HG02623 (cell line): ENCODE measurements at regions not wholly inside any gene's neighbourhood (a gene's known extent, or its start where the extent isn't known, plus 50 kb on each side); places are given as distances from the start of the nearest gene placed in this dataset.

Experiments used
- ATAC-seq: cut with Tn5 transposase; IDR thresholded peaks from one replicate; pipeline ENCODE4 v1.9.1; 2021; ENCODE audit warnings: moderate library complexity; ENCODE audit not compliant: unreplicated experiment

DNA sequence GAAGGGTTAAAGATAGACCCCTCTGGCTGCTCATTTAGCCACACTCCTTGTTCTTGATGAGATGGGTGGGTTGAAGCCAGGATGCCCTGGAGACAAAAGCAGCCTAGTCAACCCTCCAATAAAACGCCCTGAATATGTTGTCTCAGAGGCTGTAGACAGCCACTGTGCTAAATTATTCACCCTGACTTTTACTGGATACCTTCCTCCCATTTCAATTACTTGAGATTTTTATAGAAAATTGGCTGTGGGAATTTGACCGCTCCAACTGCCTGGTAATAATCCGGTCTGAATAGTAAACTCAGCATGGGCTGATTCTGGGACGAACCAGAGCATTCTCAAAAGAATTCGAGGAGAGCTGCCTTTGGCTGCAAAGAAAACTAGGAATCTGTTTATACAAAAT, 104.2 kb downstream of the SNX18 start:
- ATAC-seq, result no peak

DNA sequence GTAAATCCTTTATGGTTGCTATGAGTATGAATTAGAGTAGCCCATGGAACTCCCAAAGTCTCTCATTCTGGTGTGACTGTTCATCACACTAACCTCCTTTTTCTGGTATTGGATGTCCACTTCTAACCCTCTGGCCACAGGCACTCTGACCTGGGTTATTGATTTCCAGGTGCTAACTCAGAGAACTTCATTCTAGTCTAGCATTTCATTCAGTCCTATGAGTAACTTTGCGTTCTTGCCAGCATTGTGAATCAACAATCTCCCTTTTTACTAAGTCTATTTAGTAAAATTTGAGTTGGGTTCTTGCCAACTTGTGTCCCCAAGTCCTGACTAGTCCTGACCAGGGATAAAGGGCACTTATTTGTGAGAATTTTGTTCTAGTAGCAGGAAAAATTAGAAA, 103.5 kb downstream of the SNX18 start:
- no peak for ATAC-seq

DNA sequence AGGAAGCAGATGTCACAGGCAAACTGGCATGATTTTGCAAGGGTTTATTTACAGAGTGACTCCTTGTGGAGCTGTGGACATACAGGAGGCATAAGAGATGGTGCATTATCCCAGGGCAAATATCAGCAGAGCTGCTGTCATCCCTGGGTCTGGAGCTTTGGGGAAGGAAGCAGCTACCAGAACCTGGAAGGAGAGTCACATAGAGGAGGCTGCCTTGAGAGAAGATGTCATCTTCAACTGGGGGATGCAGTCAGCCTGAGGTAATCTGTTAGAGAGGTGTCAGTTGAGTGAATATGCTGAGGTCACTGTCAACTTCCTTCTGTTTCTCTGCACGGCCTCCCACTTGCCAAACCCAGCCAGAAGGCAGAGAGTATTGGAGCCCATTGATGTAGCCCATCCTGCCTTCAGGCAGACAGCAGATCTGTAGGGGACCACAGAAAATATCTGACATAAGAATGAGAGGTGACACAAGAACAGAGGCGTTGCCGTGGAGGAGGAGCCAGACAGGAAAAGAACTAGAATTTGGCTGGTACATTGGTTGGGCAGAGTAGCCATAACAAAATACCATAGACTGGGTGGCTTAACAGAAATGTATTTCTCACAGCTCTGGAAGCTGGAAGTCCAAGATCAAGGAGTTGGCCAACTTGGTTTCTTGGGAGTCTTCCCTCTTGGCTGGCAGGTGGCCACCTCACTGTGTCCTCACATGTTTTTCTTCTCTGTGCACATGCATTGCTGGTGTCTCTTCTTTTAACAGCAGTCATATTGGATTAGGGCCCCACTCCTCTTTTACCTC, 102.8 kb downstream of the SNX18 start:
- no peak for ATAC-seq

DNA sequence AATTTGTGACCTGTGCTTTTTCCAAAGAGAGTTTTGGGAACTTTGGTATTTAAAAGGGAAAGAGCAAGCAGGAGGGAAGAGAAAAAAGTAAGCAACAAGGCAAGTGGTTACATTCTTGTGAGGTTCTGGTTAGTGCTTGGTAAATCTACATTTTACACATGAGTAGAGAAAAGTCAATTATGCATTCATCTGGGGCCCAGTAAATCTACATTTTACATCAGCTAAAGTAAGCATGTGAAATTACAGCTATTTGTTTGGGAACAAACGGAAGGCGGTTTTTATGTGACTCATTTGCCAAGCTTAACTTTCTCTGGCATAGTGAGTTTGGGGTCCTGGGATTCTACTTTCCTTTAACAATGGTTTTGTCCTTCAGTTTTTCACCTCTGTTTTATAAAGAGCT, 102.2 kb downstream of the SNX18 start:
- no peak for ATAC-seq

DNA sequence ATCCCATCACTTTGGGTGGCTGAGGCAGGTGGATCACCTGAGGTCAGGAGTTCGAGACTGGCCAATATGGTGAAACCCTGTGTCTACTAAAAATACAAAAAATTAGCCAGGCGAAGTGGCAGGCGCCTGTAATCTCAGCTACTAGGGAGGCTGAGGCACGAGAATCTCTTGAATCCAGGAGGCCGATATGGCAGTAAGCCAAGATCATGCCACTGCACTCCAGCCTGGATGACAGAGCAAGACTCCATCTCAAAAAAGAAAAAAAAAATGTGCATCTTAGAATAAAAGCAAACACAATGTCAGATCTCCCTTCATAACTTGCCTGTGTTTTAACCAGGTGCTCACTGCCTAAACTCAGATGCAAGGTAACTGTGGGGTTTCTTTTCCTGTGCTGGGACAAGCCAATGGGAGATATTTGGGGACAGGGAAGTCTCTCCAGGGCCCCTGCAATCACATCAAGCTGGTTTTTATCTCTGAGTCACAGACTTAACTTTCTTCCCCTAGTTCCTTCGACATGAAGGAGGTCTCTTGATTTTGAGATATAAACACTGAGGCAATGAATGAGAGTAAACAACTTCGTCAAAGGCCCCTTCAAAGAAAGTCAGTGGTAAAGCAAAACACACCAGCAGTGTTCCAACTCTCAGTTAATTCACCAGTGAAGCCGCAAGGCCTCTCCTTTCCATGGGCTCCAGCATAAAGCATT, 99.1 kb downstream of the SNX18 start:
- no peak for ATAC-seq

DNA sequence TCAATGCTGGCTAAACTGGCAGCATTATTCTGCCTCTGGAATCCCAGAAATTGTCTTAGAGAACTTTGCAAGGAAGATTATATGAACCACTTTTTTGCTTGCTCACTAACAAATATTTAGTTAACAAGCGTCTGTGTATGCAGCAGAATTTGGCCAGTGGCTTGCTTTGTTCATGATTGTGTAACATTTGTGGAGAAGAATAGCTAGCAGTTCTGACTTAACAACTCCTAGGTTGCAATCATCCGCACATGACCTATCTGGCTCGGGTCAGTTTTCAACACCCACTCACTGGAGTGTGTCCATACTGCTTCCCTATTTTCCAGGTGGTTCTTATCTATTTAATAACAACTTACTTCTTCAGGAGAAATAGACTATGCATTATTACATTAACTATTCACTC, 98.5 kb downstream of the SNX18 start:
- no peak for ATAC-seq

DNA sequence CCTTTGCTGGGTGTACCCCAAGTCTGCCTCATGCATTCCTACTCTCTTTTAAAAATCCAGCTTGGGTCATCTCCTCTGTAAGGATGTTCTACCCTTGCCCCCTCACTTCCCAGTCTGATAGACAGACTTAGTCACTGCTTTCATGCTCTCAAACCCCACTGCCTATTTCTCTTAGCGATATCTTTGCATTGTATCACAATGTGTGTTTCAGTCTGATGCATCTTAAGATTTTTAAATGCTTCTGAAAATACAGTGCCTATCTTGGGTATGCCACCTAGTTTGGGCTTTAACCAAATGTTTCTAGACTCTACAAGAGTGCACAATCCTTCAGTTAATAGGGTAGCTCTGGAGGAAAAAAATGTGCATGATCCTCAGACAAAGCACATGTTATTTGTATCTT, 97.8 kb downstream of the SNX18 start:
- ATAC-seq, result no peak

DNA sequence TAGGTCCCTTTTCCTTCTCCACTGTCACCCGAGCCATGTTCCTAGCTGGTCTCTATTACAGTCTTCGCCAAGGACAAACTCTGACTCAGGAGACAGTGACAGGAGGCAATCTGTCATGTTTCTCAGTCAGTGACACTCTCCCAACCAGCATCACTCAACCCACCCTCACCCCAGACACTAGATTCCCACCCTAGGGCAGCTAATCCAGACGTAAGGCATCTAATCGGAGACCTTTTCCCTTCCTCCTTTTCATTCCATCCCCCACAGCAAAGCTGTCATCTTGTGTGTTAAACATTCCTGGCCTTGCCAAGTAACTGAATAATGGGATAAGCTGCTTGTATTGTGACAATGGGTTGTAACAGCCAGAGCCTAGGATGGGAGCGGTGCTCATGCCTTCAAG, 95.2 kb downstream of the SNX18 start:
- ATAC-seq, result no peak

DNA sequence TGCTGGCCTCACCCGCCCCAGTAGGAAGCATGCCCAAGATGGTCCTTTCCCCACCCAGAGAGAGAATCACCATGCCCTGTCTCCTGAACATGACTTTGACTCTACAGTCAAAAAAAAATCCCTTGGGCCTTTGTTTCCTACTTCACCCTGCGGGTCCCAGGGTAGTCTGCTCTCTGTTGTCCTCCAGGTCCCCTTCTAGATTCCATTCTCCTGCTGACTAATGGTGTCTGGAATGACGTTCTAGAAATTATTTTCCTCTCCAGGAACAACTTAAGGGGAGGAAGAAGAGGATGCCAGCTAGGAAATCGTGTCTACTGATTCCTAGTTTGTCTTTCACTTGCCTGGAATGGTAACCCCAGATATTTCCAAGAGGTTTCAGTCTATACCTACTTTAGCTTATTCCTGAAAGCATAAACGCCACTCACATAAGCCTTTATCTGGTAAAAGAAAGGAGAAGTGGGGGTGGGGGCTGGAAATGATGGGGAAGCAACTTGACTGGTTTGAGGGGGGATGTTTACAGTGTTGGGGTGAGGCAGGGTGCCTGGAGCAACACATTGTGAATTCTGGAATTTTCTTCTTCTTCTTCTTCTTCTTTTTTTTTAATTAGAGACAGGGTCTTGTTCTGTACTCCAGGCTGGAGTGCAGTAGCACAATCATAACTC, 93.9 kb downstream of the SNX18 start:
- ATAC-seq, result no peak

DNA sequence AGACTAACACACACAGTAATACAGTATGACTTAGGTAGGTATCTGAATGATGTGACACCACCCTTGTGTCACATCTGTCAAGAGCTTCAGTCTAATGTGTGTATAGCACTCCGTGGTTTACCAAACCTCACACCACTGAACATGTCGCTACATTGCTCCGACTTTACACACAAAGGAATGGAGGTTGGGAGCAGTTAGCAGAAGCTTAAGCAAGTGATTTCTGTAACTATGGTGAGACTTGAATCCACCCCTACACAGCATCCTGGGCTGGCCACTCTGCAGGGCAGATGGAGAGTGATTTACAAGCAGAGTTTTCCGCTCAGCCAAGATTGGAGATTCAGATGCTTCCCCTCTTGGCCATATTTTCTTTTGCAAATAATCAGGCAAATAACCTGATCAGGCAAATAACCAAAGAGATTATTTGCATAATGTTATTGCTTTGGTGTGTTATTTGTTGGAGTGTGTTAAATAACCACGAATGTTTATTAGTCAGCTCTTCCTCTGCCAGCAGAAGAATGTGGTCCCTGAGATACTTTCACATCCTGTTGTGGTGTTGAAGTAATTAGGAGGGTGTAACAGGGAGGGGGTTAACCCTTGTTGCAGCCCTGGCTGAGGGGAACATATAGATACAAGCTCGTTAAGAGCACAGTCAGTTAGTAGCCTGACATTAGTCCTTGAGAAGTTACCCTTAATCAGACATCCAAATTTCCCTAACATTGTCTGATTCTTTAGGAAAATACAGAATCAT, 92.8 kb downstream of the SNX18 start:
- ATAC-seq, result peak; percentile 92

DNA sequence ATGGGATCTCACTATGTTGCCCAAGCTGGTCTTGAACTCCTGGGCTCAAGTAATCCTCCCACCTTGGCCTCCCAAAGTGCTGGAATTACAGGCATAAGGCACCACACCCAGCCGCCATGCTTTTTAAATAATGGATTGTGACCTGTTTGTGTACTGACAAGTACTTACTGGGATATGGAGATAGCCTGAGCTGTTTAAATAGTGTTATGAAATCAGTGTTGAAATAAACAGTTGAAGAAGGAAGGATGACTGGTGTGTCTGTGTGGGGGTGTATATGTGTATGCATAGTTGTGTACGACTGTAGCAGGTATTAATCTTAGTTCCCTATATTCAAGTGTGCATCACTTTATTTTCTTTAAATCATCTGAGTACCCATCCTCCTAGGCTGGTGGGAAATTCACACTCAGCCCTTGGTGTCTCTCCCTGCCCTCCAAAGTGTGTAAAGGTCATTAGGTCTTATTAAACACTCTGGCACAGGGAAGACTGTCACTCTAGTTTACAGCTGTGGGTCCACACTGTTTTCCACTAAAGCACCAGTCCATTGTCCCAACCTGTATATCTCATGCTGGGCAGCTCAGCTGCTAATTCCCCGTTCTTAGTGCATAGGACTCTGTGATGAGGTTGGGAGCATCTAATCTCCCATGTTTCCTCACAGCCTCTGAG, 91.0 kb downstream of the SNX18 start:
- no peak for ATAC-seq

DNA sequence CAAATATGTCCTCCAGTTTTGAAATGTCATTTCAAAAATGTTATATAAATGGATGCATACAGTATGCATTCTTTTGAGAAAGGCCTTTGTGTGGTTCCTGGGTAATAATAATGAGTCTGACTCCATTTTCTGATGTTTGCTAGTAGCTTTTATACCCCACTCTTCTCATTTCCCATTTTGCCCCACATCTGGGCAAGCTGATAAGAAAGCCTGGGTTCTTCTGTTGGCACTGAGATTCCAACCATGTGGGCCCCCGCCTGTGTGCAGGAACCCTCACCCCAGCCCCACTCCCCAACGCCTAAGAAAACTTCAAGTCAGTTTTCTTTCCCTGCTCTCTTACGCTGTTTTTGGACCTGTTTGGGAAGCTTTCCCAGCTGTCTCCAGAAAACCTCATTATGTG, 89.4 kb downstream of the SNX18 start:
- ATAC-seq, result no peak

DNA sequence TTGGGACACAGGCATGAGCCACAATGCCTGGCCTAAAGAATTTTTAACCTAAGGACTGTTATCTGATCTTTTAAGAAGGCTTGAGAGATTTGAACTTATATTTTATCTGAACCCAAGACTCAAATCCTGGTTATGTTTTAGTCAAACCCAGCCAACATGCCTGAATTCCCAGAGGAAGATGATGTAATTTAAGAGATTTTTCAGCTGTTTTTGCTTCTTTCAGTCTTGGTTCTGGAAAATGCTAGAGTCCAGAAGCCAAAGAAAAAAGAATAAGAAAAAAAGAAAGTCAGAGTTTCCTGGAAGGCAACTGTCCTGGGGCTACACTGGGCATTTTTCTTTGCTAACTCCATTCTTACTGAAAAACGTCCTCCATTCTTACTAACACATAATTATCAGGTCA, 85.8 kb downstream of the SNX18 start:
- no peak for ATAC-seq

DNA sequence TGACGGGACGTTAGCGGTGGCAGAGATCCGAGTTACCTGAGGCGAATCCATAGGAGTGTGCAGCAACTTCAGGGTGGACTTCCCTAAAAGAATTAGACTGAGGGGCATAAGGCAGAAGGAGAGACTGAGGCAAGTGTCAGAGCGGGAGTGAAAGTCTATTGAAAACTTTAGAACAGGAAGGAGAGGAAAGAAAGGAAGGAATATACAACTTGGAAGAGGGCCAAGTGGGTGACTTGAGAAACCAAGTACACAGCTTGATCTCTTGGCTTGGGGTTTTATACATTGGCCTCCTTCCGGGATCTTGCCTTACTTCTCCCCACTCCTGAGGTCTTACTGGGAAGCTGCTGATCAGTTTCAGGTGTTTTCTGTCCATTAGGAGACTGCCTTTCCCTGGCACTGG, 84.9 kb downstream of the SNX18 start:
- ATAC-seq, result no peak

DNA sequence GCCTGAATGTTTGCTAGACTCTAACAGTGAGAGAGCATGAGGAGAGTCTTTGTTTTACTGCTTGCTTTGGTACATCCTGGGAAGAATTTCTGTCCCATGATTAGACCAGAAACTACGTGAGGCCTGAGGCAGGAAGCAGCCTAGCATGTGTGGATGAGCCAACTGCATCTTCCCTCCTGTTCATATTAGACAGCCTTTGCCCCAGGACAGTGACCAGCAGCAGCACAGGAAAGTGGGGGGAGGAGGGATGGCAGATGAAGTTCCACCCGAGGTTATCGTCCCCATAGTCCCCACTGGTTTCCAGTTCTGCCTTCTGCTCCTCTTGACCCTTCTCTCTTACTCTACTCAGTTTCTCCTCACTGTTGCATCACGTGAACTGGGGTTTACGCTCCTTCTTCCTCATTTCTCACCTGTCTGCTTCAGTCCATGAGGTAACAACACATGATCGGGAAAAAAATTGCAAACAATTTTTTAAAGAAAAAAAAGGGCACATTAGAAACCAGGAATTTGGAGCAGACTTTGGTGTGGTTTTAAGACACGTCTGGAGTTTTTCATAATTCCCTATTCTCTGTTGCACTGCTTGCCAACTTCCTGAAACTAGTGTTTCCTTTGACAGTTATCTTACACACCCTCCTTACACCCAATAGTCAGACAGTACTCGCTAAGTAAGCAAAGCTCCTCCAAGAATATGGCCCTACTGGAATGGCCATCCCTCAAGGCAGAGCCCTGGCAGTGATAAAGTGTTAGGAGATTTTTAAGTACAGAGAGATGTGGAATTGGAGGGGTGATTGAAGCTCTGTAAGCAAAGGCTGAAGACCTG, 84.1 kb downstream of the SNX18 start:
- ATAC-seq, result no peak
